Smooth muscle cell (in vitro differentiated cells): ENCODE measurements at regions not wholly inside any gene's neighbourhood (a gene's known extent, or its start where the extent isn't known, plus 50 kb on each side); places are given as distances from the start of the nearest gene placed in this dataset.

ENCODE experiments used
- DNase-seq: peaks from one replicate; lab custom pipeline; 2025; ENCODE audit not compliant: unreplicated experiment; lab: John Stamatoyannopoulos, UW
- H2AFZ ChIP-seq: fragments of 200-600 bp; sonication (generic); 2 replicates; pipeline ENCODE4 v1.6.0; 2016; ENCODE audit warnings: antibody characterized with exemption, low read depth, mild to moderate bottlenecking
- H3F3A ChIP-seq: fragments of 200-600 bp; sonication (generic); 2 replicates; pipeline ENCODE4 v1.6.0; 2017; ENCODE audit warnings: antibody characterized with exemption, low read depth
- H3K27ac ChIP-seq: fragments of 200-600 bp; sonication (generic); 2 replicates; pipeline ENCODE4 v1.5.1; 2016; ENCODE audit warnings: low read depth, mild to moderate bottlenecking
- H3K27me3 ChIP-seq: fragments of 200-600 bp; sonication (generic); 2 replicates; pipeline ENCODE4 v1.6.1; 2016; ENCODE audit warnings: low read depth, mild to moderate bottlenecking
- H3K36me3 ChIP-seq: fragments of 200-600 bp; sonication (generic); 2 replicates; pipeline ENCODE4 v1.5.1; 2016; ENCODE audit warnings: low read depth
- H3K4me1 ChIP-seq: fragments of 200-600 bp; sonication (generic); 2 replicates; pipeline ENCODE4 v1.5.1; 2016; ENCODE audit warnings: low read depth
- H3K4me2 ChIP-seq: fragments of 200-600 bp; sonication (generic); 2 replicates; pipeline ENCODE4 v1.6.0; 2016; ENCODE audit warnings: mild to moderate bottlenecking
- H3K4me3 ChIP-seq: fragments of 200-600 bp; sonication (generic); 2 replicates; pipeline ENCODE4 v1.5.1; 2016; ENCODE audit warnings: mild to moderate bottlenecking
- H3K79me2 ChIP-seq: fragments of 200-600 bp; sonication (generic); 2 replicates; pipeline ENCODE4 v1.6.0; 2016; ENCODE audit warnings: low read depth, mild to moderate bottlenecking
- H3K9ac ChIP-seq: fragments of 200-600 bp; sonication (generic); 2 replicates; pipeline ENCODE4 v1.6.0; 2016; ENCODE audit warnings: low read depth
- H3K9me3 ChIP-seq: fragments of 200-600 bp; sonication (generic); replicated peaks from 2 replicates; pipeline ENCODE4 v1.5.1; 2016; ENCODE audit warnings: low read depth
- H4K20me1 ChIP-seq: fragments of 200-600 bp; sonication (generic); 2 replicates; pipeline ENCODE4 v1.6.0; 2016; ENCODE audit warnings: low read depth
- CTCF ChIP-seq: fragments of 200-600 bp; sonication (generic); IDR thresholded peaks from 2 replicates; pipeline ENCODE4 v1.5.1; 2017; ENCODE audit warnings: borderline replicate concordance, mild to moderate bottlenecking, antibody characterized with exemption; ENCODE audit not compliant: insufficient read depth, poor library complexity, severe bottlenecking
- WGBS: methylation state at CpG from one replicate; pipeline ENCODE4 v1.1.7; 2016; ENCODE audit warnings: low lambda C conversion rate; 5-methylcytosine and 5-hydroxymethylcytosine counted together

- 83% methylated on average over 1 of the region's 1 CpG for WGBS
- no peaks in the 10 kb centered on the region for H3K4me1 ChIP-seq
- no peak overlapping the region for H3K9ac ChIP-seq
- H2AFZ ChIP-seq, result no peak overlapping the region
- no peaks in the 10 kb centered on the region for H3K9me3 ChIP-seq
- H4K20me1 ChIP-seq, result no peaks in the 10 kb centered on the region
- H3K27ac ChIP-seq, result no peak overlapping the region
- H3K79me2 ChIP-seq, result no peaks in the 10 kb centered on the region
- no peak overlapping the region for H3K4me2 ChIP-seq
- TF ChIP-seq CTCF, result no peak
- H3K36me3 ChIP-seq, result no peaks in the 10 kb centered on the region
- DNase-seq, result no peak
- H3K4me3 ChIP-seq, result no peak overlapping the region
- no peaks in the 10 kb centered on the region for H3K27me3 ChIP-seq
- no peaks in the 10 kb centered on the region for H3F3A ChIP-seq
Measured at GRCh38 chr5:162801235-162801634, 636.2 kb upstream of the CCNG1 start.

- WGBS, result 87% methylated on average over 2 of the region's 2 CpGs
- no peak for TF ChIP-seq CTCF
- Histone ChIP-seq H3K4me2 (no peak overlapping the region), H3K9ac (no peak overlapping the region), H3K27ac (no peak overlapping the region), H3K4me1 (no peaks in the 10 kb centered on the region), H3K27me3 (no peaks in the 10 kb centered on the region), H3K79me2 (no peaks in the 10 kb centered on the region), H3K4me3 (no peak overlapping the region), H3K36me3 (no peaks in the 10 kb centered on the region), H2AFZ (no peak overlapping the region), H3K9me3 (no peaks in the 10 kb centered on the region), H3F3A (no peaks in the 10 kb centered on the region), H4K20me1 (no peaks in the 10 kb centered on the region)
- DNase-seq, result no peak
Measured at GRCh38 chr5:162806195-162806594, 631.2 kb upstream of the CCNG1 start.

GRCh38 chr5:162811071-162811470, 626.3 kb upstream of the CCNG1 start:
- 96% methylated on average over 1 of the region's 1 CpG for WGBS
- no peak for DNase-seq
- no peak for TF ChIP-seq CTCF

GRCh38 chr5:162816816-162817215, 620.6 kb upstream of the CCNG1 start:
- H3K27ac ChIP-seq, result no peak overlapping the region
- no peak overlapping the region for H3K9ac ChIP-seq
- no peaks in the 10 kb centered on the region for H3K9me3 ChIP-seq
- no peak for TF ChIP-seq CTCF
- H3K4me3 ChIP-seq, result no peak overlapping the region
- H3K27me3 ChIP-seq, result no peaks in the 10 kb centered on the region
- no peaks in the 10 kb centered on the region for H3K4me1 ChIP-seq
- H4K20me1 ChIP-seq, result no peaks in the 10 kb centered on the region
- no peaks in the 10 kb centered on the region for H3K36me3 ChIP-seq
- no peaks in the 10 kb centered on the region for H3K79me2 ChIP-seq
- H3K4me2 ChIP-seq, result no peak overlapping the region
- H2AFZ ChIP-seq, result no peak overlapping the region
- WGBS, result 90% methylated on average over 2 of the region's 2 CpGs
- no peak for DNase-seq
- no peaks in the 10 kb centered on the region for H3F3A ChIP-seq

More at GRCh38 chr5:162811071-162811470, 626.3 kb upstream of the CCNG1 start:
- H3K9me3 ChIP-seq, result no peaks in the 10 kb centered on the region
- H3K4me1 ChIP-seq, result no peaks in the 10 kb centered on the region
- H3K79me2 ChIP-seq, result no peaks in the 10 kb centered on the region
- H2AFZ ChIP-seq, result no peak overlapping the region
- H3K27me3 ChIP-seq, result no peaks in the 10 kb centered on the region
- H3K9ac ChIP-seq, result no peak overlapping the region
- H4K20me1 ChIP-seq, result no peaks in the 10 kb centered on the region
- no peak overlapping the region for H3K4me3 ChIP-seq
- no peak overlapping the region for H3K4me2 ChIP-seq
- no peaks in the 10 kb centered on the region for H3K36me3 ChIP-seq
- no peaks in the 10 kb centered on the region for H3F3A ChIP-seq
- no peak overlapping the region for H3K27ac ChIP-seq
